Uterus (tissue), 3 donors: ENCODE measurements at regions not wholly inside any gene's neighbourhood (a gene's known extent, or its start where the extent isn't known, plus 50 kb on each side); places are given as distances from the start of the nearest gene placed in this dataset.

Experiments
- DNase-seq, 2 donors: peaks; one replicate each; pipeline ENCODE4 v3.0.0-alpha.2; 2019 to 2020
- H3K27ac ChIP-seq, 2 donors: fragments of 200-600 bp; sonication (generic); 1 replicate in 1 of 2; 2 replicates in 1 of 2; pipeline ENCODE4 v1.5.1; 2016 to 2018
- H3K27me3 ChIP-seq, 2 donors: fragments of 200-600 bp; sonication (generic); one replicate each; pipeline ENCODE4 v1.5.1; 2018 to 2019; ENCODE audit warnings: control low read depth in 1 of 2
- H3K36me3 ChIP-seq, 2 donors: fragments of 200-600 bp; sonication (generic); one replicate each; pipeline ENCODE4 v1.5.1; 2019; ENCODE audit warnings: control low read depth in 1 of 2
- H3K4me1 ChIP-seq, 2 donors: fragments of 200-600 bp; sonication (generic); one replicate each; pipeline ENCODE4 v1.5.1; 2018 to 2019; ENCODE audit warnings: control low read depth in 1 of 2
- H3K4me3 ChIP-seq, 2 donors: fragments of 200-600 bp; sonication (generic); 1 replicate in 1 of 2; 2 replicates in 1 of 2; pipeline ENCODE4 v1.5.1; 2018 to 2019; ENCODE audit warnings: mild to moderate bottlenecking in 1 of 2
- H3K9me3 ChIP-seq, 2 donors: fragments of 200-600 bp; sonication (generic); one replicate each; pipeline ENCODE4 v1.5.1; 2019; ENCODE audit warnings: control low read depth in 1 of 2
- POLR2A ChIP-seq, 2 donors: fragments of 450-650 bp; IDR thresholded peaks; one replicate each; pipeline ENCODE4 v1.6.1; 2016; ENCODE audit warnings: antibody characterized with exemption in 2 of 2, mild to moderate bottlenecking in 1 of 2, moderate library complexity in 1 of 2
- intact Hi-C: fragments of 100-400 bp; cut with DNase I; formaldehyde crosslinking; loops from one replicate; pipeline ENCODE4 v1.15.1; 2023; ENCODE audit warnings: low total_unique reads
- TF ChIP-seq, protein P1 (sequence below), 4 experiments: fragments of 200-600 bp in 2 of 4; fragments of 450-650 bp in 2 of 4; sonication (generic) in 2 of 4; IDR thresholded peaks; one replicate each; pipeline ENCODE4 v1.5.1; 2016 to 2019; ENCODE audit warnings: antibody characterized with exemption in 4 of 4, mild to moderate bottlenecking in 2 of 4, moderate library complexity in 1 of 4
- donor health status: DM: yes; HTN: yes; CAD: no.

DNA sequence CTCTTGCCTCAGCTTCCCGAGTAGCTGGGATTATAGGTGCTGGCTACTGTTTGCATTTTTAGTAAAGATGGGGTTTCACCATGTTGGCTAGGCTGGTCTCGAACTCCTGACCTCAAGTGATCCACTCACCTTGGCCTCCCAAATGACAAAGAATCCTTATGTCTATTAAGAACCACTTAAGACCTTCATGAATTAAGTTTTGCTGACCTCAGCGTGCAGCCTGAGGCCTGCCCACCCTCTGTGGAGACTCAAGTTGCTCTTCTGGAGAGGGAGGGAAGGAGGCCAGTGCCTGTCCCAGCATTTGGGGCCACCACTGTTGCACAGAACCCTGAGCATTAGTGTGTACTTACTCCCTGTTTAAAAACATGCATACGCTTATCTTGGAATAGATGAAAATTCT is 313.3 kb downstream of the FGF9 start:
- no peak for TF ChIP-seq POLR2A (IDR thresholded peaks at IDR 0.05)
- TF ChIP-seq, protein P1, sequence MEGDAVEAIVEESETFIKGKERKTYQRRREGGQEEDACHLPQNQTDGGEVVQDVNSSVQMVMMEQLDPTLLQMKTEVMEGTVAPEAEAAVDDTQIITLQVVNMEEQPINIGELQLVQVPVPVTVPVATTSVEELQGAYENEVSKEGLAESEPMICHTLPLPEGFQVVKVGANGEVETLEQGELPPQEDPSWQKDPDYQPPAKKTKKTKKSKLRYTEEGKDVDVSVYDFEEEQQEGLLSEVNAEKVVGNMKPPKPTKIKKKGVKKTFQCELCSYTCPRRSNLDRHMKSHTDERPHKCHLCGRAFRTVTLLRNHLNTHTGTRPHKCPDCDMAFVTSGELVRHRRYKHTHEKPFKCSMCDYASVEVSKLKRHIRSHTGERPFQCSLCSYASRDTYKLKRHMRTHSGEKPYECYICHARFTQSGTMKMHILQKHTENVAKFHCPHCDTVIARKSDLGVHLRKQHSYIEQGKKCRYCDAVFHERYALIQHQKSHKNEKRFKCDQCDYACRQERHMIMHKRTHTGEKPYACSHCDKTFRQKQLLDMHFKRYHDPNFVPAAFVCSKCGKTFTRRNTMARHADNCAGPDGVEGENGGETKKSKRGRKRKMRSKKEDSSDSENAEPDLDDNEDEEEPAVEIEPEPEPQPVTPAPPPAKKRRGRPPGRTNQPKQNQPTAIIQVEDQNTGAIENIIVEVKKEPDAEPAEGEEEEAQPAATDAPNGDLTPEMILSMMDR (IDR thresholded peaks at IDR 0.05) = no peak
- intact Hi-C loops = no loop called here
- no peak for DNase-seq

DNA sequence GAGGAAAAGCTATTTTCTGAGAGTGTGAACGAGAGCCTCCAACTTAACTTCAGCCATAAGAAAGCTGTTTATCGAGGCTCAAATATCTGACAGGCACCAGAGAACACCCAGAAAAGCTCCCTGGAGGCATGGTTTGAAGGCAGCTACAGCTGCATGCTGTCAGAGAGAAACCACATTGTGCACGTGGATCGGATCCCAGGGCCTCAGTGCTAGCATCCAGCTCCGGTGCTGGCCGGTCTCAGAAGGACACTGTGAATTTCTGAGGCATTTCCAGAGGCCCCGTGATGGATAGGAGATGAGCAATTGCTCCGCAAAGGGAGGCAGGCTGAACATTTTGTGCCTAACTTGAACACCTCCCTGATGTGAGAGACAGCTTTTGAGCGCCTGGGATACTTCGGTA is 315.7 kb downstream of the FGF9 start:
- TF ChIP-seq, protein P1 (IDR thresholded peaks at IDR 0.05) = no peak
- TF ChIP-seq POLR2A (IDR thresholded peaks at IDR 0.05) = no peak
- intact Hi-C loops = no loop called here
- Histone ChIP-seq H3K27me3 (no peaks in the 10 kb centered on the region), H3K36me3 (no peaks in the 10 kb centered on the region), H3K27ac (peak overlapping the region; percentile 65), H3K4me1 (no peaks in the 10 kb centered on the region), H3K4me3 (no peak overlapping the region), H3K9me3 (no peaks in the 10 kb centered on the region)
- DNase-seq = peak; percentile 76

More for the DNA sequence above, 313.3 kb downstream of the FGF9 start:
- H3K4me3 ChIP-seq = no peak overlapping the region
- no peaks in the 10 kb centered on the region for H3K36me3 ChIP-seq
- no peaks in the 10 kb centered on the region for H3K9me3 ChIP-seq
- H3K4me1 ChIP-seq = no peaks in the 10 kb centered on the region
- no peaks in the 10 kb centered on the region for H3K27me3 ChIP-seq
- H3K27ac ChIP-seq = no peak overlapping the region

DNA sequence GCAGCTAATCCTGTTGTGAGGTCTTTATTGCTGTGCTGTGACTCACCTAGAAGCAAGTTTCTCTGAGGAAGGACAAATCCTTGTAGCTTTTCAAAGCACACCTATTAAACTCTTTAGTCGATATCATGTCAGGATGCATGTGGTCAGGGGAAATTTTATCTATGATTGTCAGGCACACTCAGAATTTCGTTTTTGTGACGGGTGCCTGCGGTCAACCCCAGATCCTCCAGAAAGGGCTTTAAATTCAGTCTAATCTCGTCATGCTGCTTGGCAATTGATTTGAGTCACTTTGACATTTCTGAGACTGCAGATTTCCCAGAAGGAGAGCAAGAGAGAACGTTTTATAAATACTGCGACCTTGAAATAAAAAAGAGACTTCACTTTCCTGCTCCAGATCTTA is 316.9 kb downstream of the FGF9 start:
- no peak for DNase-seq
- intact Hi-C loops = no loop called here

DNA sequence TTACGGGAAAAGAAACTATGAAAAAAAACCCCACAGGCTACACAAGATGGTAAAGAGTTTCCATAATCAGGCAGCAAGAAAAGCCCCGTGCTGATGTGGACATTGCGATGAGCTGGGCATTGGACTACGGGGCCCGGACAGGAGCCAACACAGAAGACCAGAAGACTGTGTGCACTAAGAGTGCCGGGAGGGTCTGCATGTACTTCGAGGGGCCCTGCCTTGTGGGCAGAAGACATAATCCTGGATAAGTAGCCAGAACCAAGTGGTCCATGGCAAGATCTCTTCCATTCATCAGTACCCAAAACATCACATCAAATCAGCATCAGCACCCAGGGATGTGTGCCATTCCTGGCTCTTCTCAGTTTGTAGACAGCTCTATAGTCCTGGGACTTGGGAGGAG is 317.8 kb downstream of the FGF9 start:
- intact Hi-C loops = no loop called here
- no peak overlapping the region for H3K4me3 ChIP-seq
- no peak for DNase-seq
- no peak for TF ChIP-seq POLR2A (IDR thresholded peaks at IDR 0.05)
- TF ChIP-seq, protein P1 (IDR thresholded peaks at IDR 0.05) = no peak
- no peak overlapping the region for H3K27ac ChIP-seq
- no peaks in the 10 kb centered on the region for H3K27me3 ChIP-seq
- H3K4me1 ChIP-seq = no peaks in the 10 kb centered on the region
- H3K9me3 ChIP-seq = no peaks in the 10 kb centered on the region
- no peaks in the 10 kb centered on the region for H3K36me3 ChIP-seq

More for the DNA sequence above, 316.9 kb downstream of the FGF9 start:
- no peaks in the 10 kb centered on the region for H3K27me3 ChIP-seq
- TF ChIP-seq, protein P1 (IDR thresholded peaks at IDR 0.05) = no peak
- H3K4me3 ChIP-seq = no peak overlapping the region
- no peak overlapping the region for H3K27ac ChIP-seq
- H3K9me3 ChIP-seq = no peaks in the 10 kb centered on the region
- no peaks in the 10 kb centered on the region for H3K36me3 ChIP-seq
- H3K4me1 ChIP-seq = no peaks in the 10 kb centered on the region

DNA sequence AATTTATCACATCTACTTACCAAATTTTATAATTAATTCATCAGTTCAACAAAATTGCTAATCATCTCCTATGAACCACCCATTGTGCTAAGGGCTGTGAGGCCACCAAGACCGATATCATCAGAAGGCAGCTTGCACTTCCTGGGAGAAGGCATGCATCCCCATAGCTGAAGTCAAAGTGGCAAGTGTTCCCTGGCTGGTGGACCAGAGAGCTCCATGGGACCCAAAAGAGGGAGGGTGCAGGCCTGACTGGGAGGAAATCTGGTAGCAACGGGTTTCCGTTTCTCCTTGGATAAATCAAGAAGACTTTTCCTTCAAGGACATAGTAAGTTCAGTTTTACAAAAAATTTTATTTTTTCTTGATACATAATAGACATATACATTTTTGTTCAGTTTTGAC is 325.2 kb downstream of the FGF9 start:
- Histone ChIP-seq H3K27ac (no peak overlapping the region), H3K9me3 (no peaks in the 10 kb centered on the region), H3K36me3 (no peaks in the 10 kb centered on the region), H3K27me3 (no peaks in the 10 kb centered on the region), H3K4me3 (no peak overlapping the region), H3K4me1 (no peaks in the 10 kb centered on the region)
- intact Hi-C loops = no loop called here
- no peak for TF ChIP-seq POLR2A (IDR thresholded peaks at IDR 0.05)
- TF ChIP-seq, protein P1 (IDR thresholded peaks at IDR 0.05) = no peak
- DNase-seq = no peak
